GM12891 (cell line): ENCODE measurements at regions not wholly inside any gene's neighbourhood (a gene's known extent, or its start where the extent isn't known, plus 50 kb on each side); places are given as distances from the start of the nearest gene placed in this dataset.

Experiments used
- DNase-seq: peaks from one replicate; pipeline ENCODE4 v3.0.0; 2011; ENCODE audit warnings: low spot score; ENCODE audit not compliant: insufficient read length
- FAIRE-seq: peaks from 2 replicates; lab custom pipeline; 2011; peaks lifted over from hg19 to GRCh38; lab: Jason Lieb, UNC
- PAX5 ChIP-seq: IDR thresholded peaks from 2 replicates; pipeline ENCODE4 v1.6.1; 2011; ENCODE audit warnings: low read length, moderate library complexity, mild to moderate bottlenecking; ENCODE audit not compliant: insufficient read depth, severe bottlenecking
- POLR2A ChIP-seq: IDR thresholded peaks from 2 replicates; pipeline ENCODE4 v1.6.1; 2011; ENCODE audit warnings: low read depth, low read length, control low read depth
- POLR2AphosphoS5 ChIP-seq: IDR thresholded peaks from 2 replicates; pipeline ENCODE4 v1.6.1; 2011; ENCODE audit warnings: low read depth, low read length, control low read depth
- POU2F2 ChIP-seq: IDR thresholded peaks from 2 replicates; pipeline ENCODE4 v1.6.1; 2011; ENCODE audit warnings: low read depth, mild to moderate bottlenecking, control low read depth, low read length, moderate library complexity
- SPI1 ChIP-seq: IDR thresholded peaks from 2 replicates; pipeline ENCODE4 v1.6.1; 2011; ENCODE audit warnings: low read depth, low read length, control low read depth
- TAF1 ChIP-seq: IDR thresholded peaks from 2 replicates; pipeline ENCODE4 v1.6.1; 2011; ENCODE audit warnings: low read depth, low read length, control low read depth

DNA sequence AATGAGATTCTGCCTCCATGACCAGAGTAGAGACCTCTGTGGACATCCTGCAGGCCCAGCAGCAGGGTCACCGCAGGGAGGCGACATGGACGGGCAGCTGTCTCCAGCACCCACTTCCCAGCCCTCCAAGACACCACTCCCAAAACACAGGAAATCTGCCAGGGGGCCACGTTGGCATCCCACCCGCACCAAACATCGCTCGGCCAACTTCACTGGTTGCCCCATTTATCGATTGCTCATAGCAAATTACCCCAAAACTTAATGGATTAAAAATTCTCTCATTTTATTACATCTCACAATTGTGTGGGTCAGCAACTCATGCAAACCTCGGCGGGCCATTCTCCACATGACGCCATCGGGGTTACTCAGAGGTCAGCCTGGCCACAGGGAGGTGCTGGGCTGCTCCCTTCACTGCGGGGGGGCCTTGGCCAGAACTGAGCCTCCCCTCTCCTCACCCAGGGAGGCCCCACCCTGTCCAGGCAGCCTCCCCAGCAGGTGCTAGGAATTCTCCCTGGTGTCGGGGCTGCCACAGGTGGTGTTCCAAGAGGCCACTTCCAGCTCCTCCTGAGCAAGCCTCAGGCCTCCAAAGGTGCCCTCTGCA is 420.7 kb upstream of the MYT1L start:
- no peak for DNase-seq
- FAIRE-seq = no peak
- TF ChIP-seq PAX5 = no peak
- TF ChIP-seq POLR2A = no peak
- no peak for TF ChIP-seq POU2F2
- TF ChIP-seq POLR2AphosphoS5 = no peak

DNA sequence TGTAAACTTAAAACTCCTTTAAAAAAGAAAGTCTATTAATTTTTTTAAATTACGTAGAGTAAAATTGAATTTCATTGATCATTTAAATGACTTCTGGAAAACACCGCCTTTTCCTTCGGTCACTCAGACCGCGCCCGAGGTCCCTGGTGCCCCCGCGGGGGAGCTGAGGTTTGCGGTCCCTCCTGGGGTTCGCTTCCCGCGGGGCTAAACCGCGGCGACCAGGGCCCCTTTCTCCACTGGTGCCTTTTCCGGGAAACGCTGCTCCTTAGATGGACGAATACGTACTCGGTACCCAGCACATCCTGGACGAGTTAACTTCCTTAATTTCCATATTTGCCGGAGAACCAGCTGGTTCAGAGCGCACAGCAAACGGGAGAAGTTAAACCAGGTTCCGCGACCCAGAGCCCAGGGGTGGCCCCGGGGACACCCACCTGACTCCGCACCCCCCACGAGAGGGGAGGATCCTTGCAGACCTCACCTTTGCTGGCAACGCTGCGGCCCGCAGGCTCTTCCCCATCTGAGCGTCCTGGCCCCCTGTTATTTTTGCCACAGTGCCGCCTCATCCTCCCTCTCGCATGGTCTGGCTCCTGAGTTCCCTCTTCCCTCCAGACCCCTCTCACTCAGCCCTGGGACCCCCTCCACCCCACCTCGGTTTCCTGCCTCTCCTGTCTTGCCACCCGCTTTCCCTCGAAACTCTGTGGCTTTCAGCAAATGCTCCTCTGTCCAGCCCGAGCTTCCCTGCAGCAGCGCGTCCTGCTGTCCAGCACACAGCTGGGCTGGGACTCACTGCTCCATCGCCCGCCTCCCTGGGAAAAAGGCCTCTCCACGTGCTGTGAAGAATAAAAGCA is 420.0 kb upstream of the MYT1L start:
- DNase-seq (no peak), FAIRE-seq (no peak)
- TF ChIP-seq TAF1 = no peak
- TF ChIP-seq POLR2A = no peak
- no peak for TF ChIP-seq POLR2AphosphoS5
- TF ChIP-seq PAX5 = no peak
- no peak for TF ChIP-seq SPI1
- no peak for TF ChIP-seq POU2F2

DNA sequence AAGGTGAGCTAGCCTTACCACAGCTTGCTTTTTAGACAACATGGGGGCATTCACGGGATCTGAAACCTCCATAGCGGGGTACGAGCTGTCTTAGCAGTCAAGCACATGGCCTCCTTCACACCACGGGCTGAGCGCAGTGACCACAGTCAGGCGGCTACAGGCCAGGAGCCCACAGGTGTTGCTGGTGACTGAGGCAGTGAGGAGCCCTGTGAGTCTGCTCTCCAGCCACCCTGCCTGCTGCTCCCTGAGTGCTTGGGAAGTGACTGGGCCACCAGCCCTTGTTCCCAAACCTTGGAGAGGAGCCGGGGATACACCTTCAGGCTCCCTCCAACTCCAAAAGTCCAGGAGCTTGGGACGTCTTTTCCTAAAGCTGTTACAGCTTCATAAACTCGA is 418.1 kb upstream of the MYT1L start:
- TF ChIP-seq SPI1 (no peak), POU2F2 (no peak), PAX5 (no peak), POLR2AphosphoS5 (no peak), POLR2A (no peak), TAF1 (no peak)
- FAIRE-seq (no peak), DNase-seq (no peak)

DNA sequence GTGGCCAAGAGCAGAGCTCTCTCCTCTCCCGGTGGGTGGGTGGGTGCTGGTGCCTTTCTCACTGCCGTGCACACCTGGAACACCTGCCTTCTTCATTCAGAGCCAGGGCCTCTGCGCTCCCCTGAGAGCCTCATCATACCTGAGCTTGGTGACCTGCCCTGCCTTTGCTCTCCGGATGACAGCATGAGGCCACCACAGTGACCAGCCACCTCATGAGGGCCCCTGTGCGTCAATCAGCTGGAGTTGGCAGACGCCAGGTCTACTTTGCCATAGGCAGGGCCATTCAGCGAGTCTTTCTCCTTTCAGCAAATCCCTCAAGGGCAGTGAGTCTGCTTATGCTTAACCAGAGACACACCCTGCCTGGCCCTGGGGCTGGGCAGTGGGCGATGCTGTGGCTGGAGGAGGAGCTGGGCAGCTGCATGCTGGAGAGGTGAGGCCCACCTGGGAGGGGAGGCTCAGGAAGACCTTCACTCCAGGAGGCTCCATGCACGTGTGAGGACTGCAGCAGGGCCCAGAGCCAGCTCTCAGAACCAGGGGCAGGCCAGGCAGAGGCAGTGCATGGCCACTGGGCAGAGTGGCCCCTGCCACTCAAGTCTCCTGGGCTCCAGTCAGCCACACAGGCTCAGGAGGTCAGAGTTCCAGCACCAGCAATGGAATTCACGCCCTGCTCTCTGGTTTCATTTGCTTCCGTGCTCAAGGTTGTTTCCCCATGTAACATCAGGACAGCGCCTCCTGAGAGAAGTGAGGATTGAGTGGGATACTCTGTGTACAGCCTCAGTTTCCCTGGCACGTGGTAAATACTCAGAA is 417.5 kb upstream of the MYT1L start:
- DNase-seq = no peak
- TF ChIP-seq SPI1 (no peak), POU2F2 (no peak), POLR2A (no peak), TAF1 (no peak), POLR2AphosphoS5 (no peak), PAX5 (no peak)
- no peak for FAIRE-seq

DNA sequence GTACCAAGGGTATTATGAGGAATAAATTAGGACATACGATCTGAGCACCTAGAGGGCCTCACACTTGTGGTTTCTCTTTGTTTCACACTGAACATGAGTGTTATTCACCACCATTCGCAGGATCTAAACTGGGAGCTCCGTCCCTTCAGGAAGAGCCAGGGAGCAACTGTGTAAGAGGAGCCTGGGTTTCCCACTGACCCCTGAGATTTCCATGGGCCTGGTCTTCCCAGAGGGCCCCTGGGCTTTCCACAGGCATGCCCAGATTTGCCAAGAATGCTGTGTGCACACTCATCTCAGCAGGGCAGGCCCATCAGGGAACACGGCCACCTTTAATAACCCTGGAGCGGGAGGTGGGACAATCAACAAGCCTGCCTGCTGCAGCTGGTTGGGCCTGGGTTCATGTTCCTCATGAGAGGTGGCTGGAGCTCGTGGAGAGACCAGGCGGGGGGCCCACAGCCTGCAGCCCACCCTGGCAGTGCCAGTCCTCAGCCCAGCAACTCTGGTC is 416.8 kb upstream of the MYT1L start:
- TF ChIP-seq POLR2AphosphoS5 (no peak), POLR2A (no peak), TAF1 (no peak), SPI1 (no peak), PAX5 (no peak), POU2F2 (no peak)
- no peak for DNase-seq
- no peak for FAIRE-seq

DNA sequence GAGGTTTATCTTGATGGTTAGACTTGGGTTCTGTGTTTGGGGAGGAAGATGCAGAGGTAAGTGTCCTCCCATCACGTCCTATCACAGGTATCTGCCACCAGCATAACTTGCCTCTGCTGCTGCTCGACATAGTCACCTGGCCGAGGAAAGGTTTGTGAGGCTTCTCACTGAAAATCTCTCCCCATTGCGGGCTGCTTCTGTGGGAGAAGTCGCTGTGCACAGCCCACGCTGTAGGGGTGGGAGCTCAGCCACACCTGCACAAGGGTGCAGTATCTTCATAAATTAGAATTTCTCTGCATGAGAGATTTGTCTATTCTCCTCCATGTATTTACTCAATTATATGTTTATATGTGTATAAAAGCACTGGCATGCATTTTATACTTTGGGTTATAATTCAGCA is 415.7 kb upstream of the MYT1L start:
- FAIRE-seq (no peak), DNase-seq (no peak)
- TF ChIP-seq PAX5 (no peak), POLR2AphosphoS5 (no peak), POU2F2 (no peak), POLR2A (no peak), TAF1 (no peak), SPI1 (no peak)

DNA sequence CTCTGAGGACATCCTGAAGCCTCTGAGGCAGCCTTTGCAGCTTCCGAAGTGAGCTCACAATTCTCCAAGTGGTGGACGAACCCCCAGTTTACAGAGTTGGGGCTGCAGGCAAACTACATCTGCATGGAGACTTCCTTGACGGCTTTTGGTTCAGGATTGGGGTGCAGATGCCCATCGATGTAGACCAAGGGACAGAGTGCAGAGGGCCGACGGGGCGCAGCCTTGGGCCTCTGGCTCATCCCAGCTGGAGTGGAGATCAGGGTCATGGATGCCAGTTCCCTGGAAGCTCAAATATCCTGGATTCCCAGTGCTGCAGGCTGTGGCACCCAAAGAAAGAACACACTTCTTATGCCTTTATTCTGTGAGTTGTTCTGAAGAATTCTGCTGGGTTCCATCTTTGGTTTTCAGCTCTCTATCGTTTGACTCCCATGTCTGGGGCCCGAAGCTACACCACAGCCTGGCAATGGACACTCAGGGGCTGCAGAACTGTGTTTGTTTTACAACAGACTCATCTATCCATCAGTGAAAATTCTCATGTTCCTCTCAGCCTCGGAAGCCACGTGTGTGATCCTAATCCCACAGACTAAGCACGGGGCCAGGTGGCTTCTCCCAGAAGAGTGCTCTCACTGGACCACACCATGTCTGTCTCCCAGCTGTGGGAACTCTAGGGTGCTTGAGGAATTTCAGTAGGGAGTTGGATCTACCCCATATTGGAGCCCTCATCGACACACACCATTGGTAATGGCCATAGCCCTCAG is 414.1 kb upstream of the MYT1L start:
- DNase-seq = no peak
- TF ChIP-seq POLR2A (no peak), PAX5 (no peak), TAF1 (no peak), POU2F2 (no peak), POLR2AphosphoS5 (no peak), SPI1 (no peak)
- no peak for FAIRE-seq

DNA sequence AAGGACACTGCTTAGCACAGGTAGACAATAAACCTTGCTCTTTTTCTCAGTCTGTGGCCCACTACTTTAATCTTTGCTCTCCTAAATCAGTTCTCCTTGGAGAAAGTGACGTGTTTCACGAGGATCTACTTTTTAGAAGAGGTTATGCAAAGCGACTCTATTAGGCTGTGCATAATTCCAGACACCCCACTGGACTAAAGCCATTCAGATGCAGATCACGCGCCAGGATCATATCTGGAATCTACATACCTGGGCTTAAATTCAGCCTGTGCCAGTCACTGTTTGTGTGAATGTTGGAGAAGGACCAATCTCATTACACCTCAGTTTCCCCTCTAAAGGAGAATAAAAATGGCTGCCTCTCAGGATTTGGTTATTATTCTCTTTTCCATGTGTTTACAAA is 413.0 kb upstream of the MYT1L start:
- TF ChIP-seq POLR2A = no peak
- no peak for TF ChIP-seq POLR2AphosphoS5
- no peak for TF ChIP-seq SPI1
- no peak for TF ChIP-seq TAF1
- no peak for TF ChIP-seq PAX5
- TF ChIP-seq POU2F2 = no peak
- no peak for DNase-seq
- no peak for FAIRE-seq

DNA sequence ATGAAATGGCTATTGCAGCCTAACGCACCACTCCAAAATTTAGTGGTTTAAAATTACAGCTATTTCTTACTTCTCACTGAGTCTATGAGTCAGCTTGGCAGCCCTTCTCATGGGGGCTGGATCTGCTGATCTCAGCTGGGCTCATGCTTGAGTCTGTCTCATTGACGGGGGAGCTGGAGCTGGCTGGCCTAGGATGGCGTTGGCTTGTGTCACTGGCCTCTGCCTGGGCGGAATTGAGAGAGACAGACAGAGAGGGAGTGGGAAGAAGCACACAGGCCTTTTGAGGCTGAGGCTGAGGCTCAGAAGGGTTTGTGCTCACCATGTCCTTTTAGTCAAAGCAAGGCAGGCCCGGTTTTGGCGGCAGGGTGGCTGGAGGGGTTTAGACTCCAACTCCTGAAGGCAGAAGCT is 412.1 kb upstream of the MYT1L start:
- no peak for DNase-seq

More for the DNA sequence above, 412.1 kb upstream of the MYT1L start:
- TF ChIP-seq POLR2A (no peak), POLR2AphosphoS5 (no peak), SPI1 (no peak), TAF1 (no peak), POU2F2 (no peak), PAX5 (no peak)
- no peak for FAIRE-seq
